ENCODE measurements at regions not wholly inside any gene's neighbourhood (a gene's known extent, or its start where the extent isn't known, plus 50 kb on each side); places are given as distances from the start of the nearest gene placed in this dataset.

- H3K9me3 ChIP-seq (ENCODE audit: insufficient read depth, low read length, severe bottlenecking), result no peaks in the 10 kb centered on the region
- no peak overlapping the region for H3K4me3 ChIP-seq (ENCODE audit: low read depth in 1 of 2, low read length in 2 of 2)
- H3K4me2 ChIP-seq (ENCODE audit: insufficient read depth, low read length), result no peak overlapping the region
- H2AFZ ChIP-seq (ENCODE audit: low read depth, low read length), result no peak overlapping the region
- H3K9ac ChIP-seq (ENCODE audit: low read depth, low read length), result no peak overlapping the region
- no peaks in the 10 kb centered on the region for H3K4me1 ChIP-seq (ENCODE audit: insufficient read depth, low read length)
- H3K27me3 ChIP-seq (ENCODE audit: insufficient read depth, low read length, poor library complexity), result no peaks in the 10 kb centered on the region
- ATAC-seq (ENCODE audit: insufficient read depth, low read depth) (no peak), DNase-seq (no peak)
- TF ChIP-seq, protein P1, sequence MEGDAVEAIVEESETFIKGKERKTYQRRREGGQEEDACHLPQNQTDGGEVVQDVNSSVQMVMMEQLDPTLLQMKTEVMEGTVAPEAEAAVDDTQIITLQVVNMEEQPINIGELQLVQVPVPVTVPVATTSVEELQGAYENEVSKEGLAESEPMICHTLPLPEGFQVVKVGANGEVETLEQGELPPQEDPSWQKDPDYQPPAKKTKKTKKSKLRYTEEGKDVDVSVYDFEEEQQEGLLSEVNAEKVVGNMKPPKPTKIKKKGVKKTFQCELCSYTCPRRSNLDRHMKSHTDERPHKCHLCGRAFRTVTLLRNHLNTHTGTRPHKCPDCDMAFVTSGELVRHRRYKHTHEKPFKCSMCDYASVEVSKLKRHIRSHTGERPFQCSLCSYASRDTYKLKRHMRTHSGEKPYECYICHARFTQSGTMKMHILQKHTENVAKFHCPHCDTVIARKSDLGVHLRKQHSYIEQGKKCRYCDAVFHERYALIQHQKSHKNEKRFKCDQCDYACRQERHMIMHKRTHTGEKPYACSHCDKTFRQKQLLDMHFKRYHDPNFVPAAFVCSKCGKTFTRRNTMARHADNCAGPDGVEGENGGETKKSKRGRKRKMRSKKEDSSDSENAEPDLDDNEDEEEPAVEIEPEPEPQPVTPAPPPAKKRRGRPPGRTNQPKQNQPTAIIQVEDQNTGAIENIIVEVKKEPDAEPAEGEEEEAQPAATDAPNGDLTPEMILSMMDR (IDR thresholded peaks at IDR 0.05; ENCODE audit: borderline replicate concordance, extremely low read depth, low read length, poor library complexity, severe bottlenecking), result no peak
- no peak for TF ChIP-seq EZH2 (IDR thresholded peaks at IDR 0.05; ENCODE audit: borderline replicate concordance, low read depth, low read length, severe bottlenecking)
- no peaks in the 10 kb centered on the region for H3K79me2 ChIP-seq (ENCODE audit: insufficient read depth, low read length)
- no peak overlapping the region for H3K27ac ChIP-seq (ENCODE audit: low read length)
- no peaks in the 10 kb centered on the region for H4K20me1 ChIP-seq (ENCODE audit: insufficient read depth, low read length)
- no peaks in the 10 kb centered on the region for H3K36me3 ChIP-seq (ENCODE audit: insufficient read depth, low read length)
Measured at GRCh38 chr7:118771672-118772071, 547.2 kb downstream of the ANKRD7 start.

DNA sequence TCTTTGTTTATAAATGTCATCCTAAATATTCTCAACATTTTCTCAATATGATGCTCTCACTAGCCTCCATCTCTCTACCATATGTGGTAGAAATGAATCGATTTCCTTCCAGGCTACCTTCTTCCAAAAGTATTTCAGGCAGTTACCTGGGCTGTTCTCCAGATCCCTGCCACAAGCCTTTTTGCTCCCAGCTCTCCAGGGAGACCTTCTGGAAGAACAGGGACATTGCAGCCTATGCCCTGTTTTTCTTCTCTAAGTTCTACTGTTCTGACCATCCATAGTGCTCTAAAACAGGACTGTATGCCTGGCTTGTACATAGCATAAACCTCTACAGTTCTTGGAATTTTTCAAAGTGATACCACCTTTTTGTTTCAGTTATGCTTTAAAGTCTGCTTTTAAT is 552.8 kb downstream of the ANKRD7 start:
- H3K9ac ChIP-seq (ENCODE audit: low read depth, low read length), result no peak overlapping the region
- H3K4me2 ChIP-seq (ENCODE audit: insufficient read depth, low read length), result no peak overlapping the region
- no peak overlapping the region for H3K27ac ChIP-seq (ENCODE audit: low read length)
- no peak overlapping the region for H3K4me3 ChIP-seq (ENCODE audit: low read depth in 1 of 2, low read length in 2 of 2)
- H2AFZ ChIP-seq (ENCODE audit: low read depth, low read length), result no peak overlapping the region
- no peak for ATAC-seq (ENCODE audit: insufficient read depth, low read depth)
- no peak for DNase-seq
- H3K36me3 ChIP-seq (ENCODE audit: insufficient read depth, low read length), result no peaks in the 10 kb centered on the region
- TF ChIP-seq, protein P1 (IDR thresholded peaks at IDR 0.05; ENCODE audit: borderline replicate concordance, extremely low read depth, low read length, poor library complexity, severe bottlenecking), result no peak
- TF ChIP-seq EZH2 (IDR thresholded peaks at IDR 0.05; ENCODE audit: borderline replicate concordance, low read depth, low read length, severe bottlenecking), result no peak
- no peaks in the 10 kb centered on the region for H3K4me1 ChIP-seq (ENCODE audit: insufficient read depth, low read length)
- no peaks in the 10 kb centered on the region for H3K27me3 ChIP-seq (ENCODE audit: insufficient read depth, low read length, poor library complexity)
- no peaks in the 10 kb centered on the region for H3K9me3 ChIP-seq (ENCODE audit: insufficient read depth, low read length, severe bottlenecking)
- H3K79me2 ChIP-seq (ENCODE audit: insufficient read depth, low read length), result no peaks in the 10 kb centered on the region
- no peaks in the 10 kb centered on the region for H4K20me1 ChIP-seq (ENCODE audit: insufficient read depth, low read length)

DNA sequence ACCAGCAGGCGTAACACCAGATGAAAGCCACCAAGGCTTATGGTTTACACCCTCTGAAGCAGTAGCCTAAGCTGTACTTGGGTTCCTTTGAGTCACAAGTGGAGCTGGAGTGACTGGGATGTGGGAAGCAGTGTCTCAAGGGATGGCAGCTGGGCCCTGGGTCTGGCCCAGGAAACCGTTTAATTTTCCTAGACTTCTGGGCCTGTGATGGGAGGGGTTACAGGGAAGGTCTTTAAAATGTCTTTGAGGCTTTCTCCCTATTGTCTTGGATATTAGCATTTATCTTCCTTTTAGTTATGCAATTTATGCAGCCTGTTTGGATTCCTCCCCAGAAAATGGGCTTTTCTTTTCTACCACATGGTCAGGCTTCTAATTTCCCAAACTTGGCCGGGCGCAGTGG is 568.2 kb downstream of the ANKRD7 start:
- DNase-seq (no peak), ATAC-seq (ENCODE audit: insufficient read depth, low read depth) (no peak)
- no peaks in the 10 kb centered on the region for H3K36me3 ChIP-seq (ENCODE audit: insufficient read depth, low read length)
- no peak overlapping the region for H3K4me3 ChIP-seq (ENCODE audit: low read depth in 1 of 2, low read length in 2 of 2)
- H2AFZ ChIP-seq (ENCODE audit: low read depth, low read length), result no peak overlapping the region
- H3K4me1 ChIP-seq (ENCODE audit: insufficient read depth, low read length), result no peaks in the 10 kb centered on the region
- H3K9ac ChIP-seq (ENCODE audit: low read depth, low read length), result no peak overlapping the region
- no peak overlapping the region for H3K27ac ChIP-seq (ENCODE audit: low read length)
- H4K20me1 ChIP-seq (ENCODE audit: insufficient read depth, low read length), result no peaks in the 10 kb centered on the region
- H3K9me3 ChIP-seq (ENCODE audit: insufficient read depth, low read length, severe bottlenecking), result no peaks in the 10 kb centered on the region
- no peak overlapping the region for H3K4me2 ChIP-seq (ENCODE audit: insufficient read depth, low read length)
- no peaks in the 10 kb centered on the region for H3K27me3 ChIP-seq (ENCODE audit: insufficient read depth, low read length, poor library complexity)
- H3K79me2 ChIP-seq (ENCODE audit: insufficient read depth, low read length), result no peaks in the 10 kb centered on the region
- TF ChIP-seq, protein P1 (IDR thresholded peaks at IDR 0.05; ENCODE audit: borderline replicate concordance, extremely low read depth, low read length, poor library complexity, severe bottlenecking), result no peak
- no peak for TF ChIP-seq EZH2 (IDR thresholded peaks at IDR 0.05; ENCODE audit: borderline replicate concordance, low read depth, low read length, severe bottlenecking)

DNA sequence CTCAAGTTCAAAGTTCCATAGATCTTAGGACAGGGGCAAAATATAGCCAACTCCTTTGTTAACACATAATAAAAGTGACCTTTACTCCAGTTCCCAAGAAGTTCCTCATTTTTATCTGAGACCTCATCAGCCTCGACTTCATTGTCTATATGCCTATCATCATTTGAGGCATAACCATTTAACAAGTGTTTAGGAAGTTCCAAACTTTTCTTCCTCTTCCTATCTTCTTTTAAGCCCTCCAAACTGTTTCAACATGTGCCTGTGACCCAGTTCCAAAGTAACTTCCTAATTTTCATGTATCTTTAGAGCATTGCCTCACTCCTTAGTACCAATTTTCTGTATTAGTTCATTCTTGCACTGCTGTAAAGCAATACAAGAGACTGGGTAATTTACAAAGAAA is 569.1 kb downstream of the ANKRD7 start:
- Histone ChIP-seq H3K4me2 (ENCODE audit: insufficient read depth, low read length) (no peak overlapping the region), H3K9me3 (ENCODE audit: insufficient read depth, low read length, severe bottlenecking) (no peaks in the 10 kb centered on the region), H3K9ac (ENCODE audit: low read depth, low read length) (no peak overlapping the region), H3K4me3 (ENCODE audit: low read depth in 1 of 2, low read length in 2 of 2) (no peak overlapping the region), H3K4me1 (ENCODE audit: insufficient read depth, low read length) (no peaks in the 10 kb centered on the region), H3K36me3 (ENCODE audit: insufficient read depth, low read length) (no peaks in the 10 kb centered on the region), H3K27ac (ENCODE audit: low read length) (no peak overlapping the region), H3K27me3 (ENCODE audit: insufficient read depth, low read length, poor library complexity) (no peaks in the 10 kb centered on the region), H3K79me2 (ENCODE audit: insufficient read depth, low read length) (no peaks in the 10 kb centered on the region), H2AFZ (ENCODE audit: low read depth, low read length) (no peak overlapping the region), H4K20me1 (ENCODE audit: insufficient read depth, low read length) (no peaks in the 10 kb centered on the region)
- DNase-seq, result no peak
- no peak for ATAC-seq (ENCODE audit: insufficient read depth, low read depth)
- TF ChIP-seq, protein P1 (IDR thresholded peaks at IDR 0.05; ENCODE audit: borderline replicate concordance, extremely low read depth, low read length, poor library complexity, severe bottlenecking), result no peak
- TF ChIP-seq EZH2 (IDR thresholded peaks at IDR 0.05; ENCODE audit: borderline replicate concordance, low read depth, low read length, severe bottlenecking), result no peak

Measured in DND-41 (cell line).